ENCODE measurements at regions not wholly inside any gene's neighbourhood (a gene's known extent, or its start where the extent isn't known, plus 50 kb on each side); places are given as distances from the start of the nearest gene placed in this dataset.
A peak's percentile ranks its signal among the peaks of the same experiment; 100 is the strongest.

- DNase-seq: no peak
Observed at GRCh38 chr2:6429210-6429986, 436.3 kb downstream of the CMPK2 start.

GRCh38 chr2:6434438-6434837 is 431.3 kb downstream of the CMPK2 start:
- DNase-seq: no peak

GRCh38 chr2:6441800-6442199 is 423.9 kb downstream of the CMPK2 start:
- DNase-seq: no peak

DNA sequence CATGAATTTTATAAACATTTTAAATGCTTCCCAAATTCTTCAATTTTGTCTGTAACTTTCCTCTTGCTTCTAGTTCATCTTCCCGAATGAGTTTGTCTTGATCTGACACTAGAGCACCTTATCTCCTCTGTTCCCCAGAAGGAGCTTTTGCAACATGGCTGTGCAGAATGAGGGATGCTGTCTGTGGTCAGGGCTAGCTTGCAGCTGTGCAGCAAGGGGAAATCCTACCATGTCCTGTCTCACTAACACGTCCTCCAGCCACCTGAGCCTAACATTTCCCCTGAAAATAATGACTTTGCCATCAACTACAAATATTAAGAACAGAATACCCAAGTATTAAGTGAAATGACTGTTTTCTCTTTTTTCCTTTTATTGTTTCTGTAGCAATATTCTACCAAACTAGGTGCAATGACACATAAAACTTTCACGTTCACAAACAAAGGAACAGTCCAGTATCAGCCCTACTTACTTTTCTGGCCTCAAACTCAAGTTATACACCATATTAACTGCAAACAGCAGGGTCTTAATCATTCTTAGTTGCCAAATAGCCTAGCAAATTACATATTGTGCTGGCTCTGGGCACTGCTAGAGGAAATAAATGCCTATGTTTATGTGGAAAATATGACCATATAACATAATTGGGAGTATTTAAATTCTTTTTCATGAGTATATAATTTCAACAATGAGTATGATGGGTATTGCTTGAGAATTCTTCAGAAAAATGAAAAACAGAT is 423.3 kb downstream of the CMPK2 start:
- no peak for DNase-seq

DNA sequence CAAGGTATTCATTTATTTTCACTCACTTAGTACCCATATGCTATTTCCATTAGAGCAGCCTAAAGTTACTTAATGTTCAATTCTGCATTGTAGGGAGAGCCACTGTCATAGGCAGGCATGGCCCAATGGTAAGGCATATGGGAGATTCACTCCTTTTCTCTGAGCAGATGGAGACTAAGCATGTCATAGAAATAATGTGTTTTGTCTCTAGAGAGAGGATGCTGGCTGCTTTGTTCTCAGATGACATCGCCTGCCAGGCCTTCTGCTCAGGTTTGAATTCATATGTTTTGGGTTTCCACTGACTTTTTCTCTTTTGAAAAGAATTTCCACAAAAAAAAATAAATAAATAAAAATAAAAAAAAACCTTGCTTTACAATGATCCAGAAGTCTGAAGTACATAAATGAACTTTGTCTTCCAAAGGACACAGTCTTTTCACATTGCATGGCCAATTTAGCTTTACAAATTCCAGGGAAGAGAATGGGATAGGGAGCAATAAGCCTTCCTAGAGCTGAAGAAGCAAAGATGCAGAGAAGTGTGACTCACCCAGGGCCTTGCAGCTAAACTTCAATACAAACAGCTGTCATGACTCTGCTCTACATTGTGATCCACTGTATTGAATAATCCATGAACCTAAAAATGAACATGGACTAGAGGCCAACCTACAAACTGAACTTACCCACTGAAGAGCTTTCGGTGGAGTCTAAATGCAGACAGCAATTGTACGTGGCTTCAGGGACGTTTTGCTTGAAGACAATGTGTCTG is 422.5 kb downstream of the CMPK2 start:
- DNase-seq: no peak

- DNase-seq: no peak
Observed at GRCh38 chr2:6444514-6444913, 421.2 kb downstream of the CMPK2 start.

- DNase-seq: no peak
Observed at GRCh38 chr2:6445156-6445555, 420.6 kb downstream of the CMPK2 start.

GRCh38 chr2:6446938-6447608 is 418.6 kb downstream of the CMPK2 start:
- no peak for DNase-seq

- DNase-seq: no peak
Observed at GRCh38 chr2:6448893-6449292, 416.8 kb downstream of the CMPK2 start.

- no peak for DNase-seq
Observed at GRCh38 chr2:6449343-6449742, 416.4 kb downstream of the CMPK2 start.

- peak in 1 of 2 experiments; percentile 8 for DNase-seq
Observed at GRCh38 chr2:6452702-6453481, 412.8 kb downstream of the CMPK2 start.

DNA sequence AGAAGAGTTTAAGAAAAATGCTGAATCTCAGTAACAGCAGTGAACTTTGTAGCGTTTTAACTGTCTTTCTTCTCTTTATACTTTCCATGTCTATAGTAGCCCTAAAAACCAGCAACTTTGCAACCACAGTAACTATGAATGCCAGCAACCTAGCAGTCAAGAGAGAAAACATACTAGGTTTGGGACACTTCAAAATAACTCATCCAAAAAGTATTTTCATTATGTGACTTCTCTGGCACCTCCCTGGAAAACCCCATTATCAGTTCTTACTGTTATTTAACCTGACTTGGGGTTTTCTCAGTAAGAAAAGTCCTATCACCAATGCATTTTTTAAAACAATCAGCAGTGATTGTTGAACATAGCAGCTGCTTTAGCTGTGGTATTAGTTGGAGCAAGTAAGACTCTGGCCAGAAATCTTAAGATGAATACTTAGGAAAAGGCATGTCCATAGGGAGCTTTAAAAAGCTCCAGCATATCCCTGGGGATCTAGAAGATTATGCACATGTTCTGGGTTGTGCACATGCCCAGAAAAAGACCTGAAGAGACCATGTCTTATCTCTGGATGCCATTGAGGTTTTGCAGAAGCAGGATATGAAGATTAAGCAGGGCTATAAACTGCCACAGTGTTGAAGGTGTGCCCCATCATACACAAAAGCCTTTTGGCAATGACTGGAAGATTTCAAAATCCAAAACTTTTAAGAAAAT is 411.3 kb downstream of the CMPK2 start:
- no peak for DNase-seq

DNA sequence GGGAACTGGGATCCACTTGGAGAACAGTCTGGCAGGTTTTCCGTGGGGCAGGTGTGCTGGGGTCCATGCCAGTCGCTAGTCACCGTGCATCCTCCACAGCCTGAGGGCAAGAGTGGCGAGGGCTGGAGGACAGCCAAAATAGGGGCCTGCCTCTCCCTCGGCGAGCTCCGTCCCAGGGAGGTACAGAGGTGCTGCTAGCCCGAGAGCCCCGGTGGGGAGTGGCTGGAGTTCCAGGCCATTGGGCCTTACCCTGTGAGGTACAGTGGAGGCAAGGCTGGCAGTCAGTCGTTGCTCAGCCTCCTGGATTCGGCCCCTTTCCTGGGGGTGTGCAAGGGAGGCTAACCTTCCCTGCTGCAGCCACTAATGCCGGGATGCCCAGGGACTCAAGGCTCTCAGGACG is 406.6 kb downstream of the CMPK2 start:
- DNase-seq: no peak

- DNase-seq: no peak
Observed at GRCh38 chr2:6470518-6470917, 395.2 kb downstream of the CMPK2 start.

DNA sequence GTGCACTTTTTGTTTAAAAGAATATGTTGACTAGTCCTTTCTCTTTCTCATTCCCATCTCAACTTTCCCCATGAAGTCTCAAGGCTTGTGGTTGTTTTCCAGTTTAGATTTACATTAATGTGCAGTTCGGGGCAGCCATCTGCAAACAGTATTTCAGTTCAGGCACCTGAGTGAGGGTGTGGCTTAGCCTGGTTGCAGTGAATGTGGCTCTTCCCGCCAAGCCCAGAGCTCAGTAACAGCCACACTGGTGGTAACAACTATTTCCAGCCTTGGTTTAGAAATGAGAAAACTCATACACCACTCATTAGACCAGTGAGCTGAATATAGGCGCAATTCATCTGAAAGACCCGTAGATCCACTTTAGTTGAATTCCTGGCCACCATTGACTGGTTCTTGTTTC is 394.3 kb downstream of the CMPK2 start:
- no peak for DNase-seq

- no peak for DNase-seq
Observed at GRCh38 chr2:6474161-6475140, 391.3 kb downstream of the CMPK2 start.

- no peak for DNase-seq
Observed at GRCh38 chr2:6475155-6475940, 390.4 kb downstream of the CMPK2 start.

GRCh38 chr2:6480514-6480913 is 385.2 kb downstream of the CMPK2 start:
- DNase-seq: no peak

DNA sequence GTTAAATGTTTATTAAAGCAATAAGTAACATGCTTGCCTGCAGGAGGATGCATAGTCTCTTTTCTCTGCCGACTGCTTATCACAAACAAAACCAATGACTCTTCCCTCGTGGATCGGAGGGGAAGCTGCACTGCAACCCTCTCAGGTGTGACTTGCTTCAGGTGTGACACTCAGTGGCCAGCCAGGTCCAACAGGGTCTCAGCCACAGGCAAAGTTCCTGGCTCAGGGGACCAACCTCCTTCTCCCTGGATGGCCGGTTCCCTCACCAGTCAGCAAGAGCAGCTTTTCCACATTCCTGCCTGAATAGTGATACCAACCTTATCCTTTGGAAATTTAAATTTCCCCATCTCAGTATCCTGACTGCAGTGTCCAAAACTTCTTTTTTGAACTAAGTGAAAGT is 383.5 kb downstream of the CMPK2 start:
- DNase-seq: no peak

- DNase-seq: no peak
Observed at GRCh38 chr2:6487765-6488164, 377.9 kb downstream of the CMPK2 start.

Measured in NCI-H526 (cell line).